ENCODE measurements at regions not wholly inside any gene's neighbourhood (a gene's known extent, or its start where the extent isn't known, plus 50 kb on each side); places are given as distances from the start of the nearest gene placed in this dataset.

- no peak for DNase-seq
Measured at GRCh38 chr10:43820663-43821062, 172.0 kb upstream of the ZNF32 start.

- DNase-seq: no peak
Measured at GRCh38 chr10:43819464-43820230, 171.0 kb upstream of the ZNF32 start.

- no peak for DNase-seq
Measured at GRCh38 chr10:43818687-43819086, 170.0 kb upstream of the ZNF32 start.

GRCh38 chr10:43817368-43817767 is 168.7 kb upstream of the ZNF32 start:
- no peak for DNase-seq

GRCh38 chr10:43816351-43817321 is 168.0 kb upstream of the ZNF32 start:
- DNase-seq: no peak

- DNase-seq: no peak
Measured at GRCh38 chr10:43815181-43815885, 166.7 kb upstream of the ZNF32 start.

- DNase-seq: no peak
Measured at GRCh38 chr10:43814663-43815062, 166.0 kb upstream of the ZNF32 start.

GRCh38 chr10:43811871-43812270 is 163.2 kb upstream of the ZNF32 start:
- DNase-seq: no peak

- no peak for DNase-seq
Measured at GRCh38 chr10:43809211-43809930, 160.7 kb upstream of the ZNF32 start.

GRCh38 chr10:43808136-43808535 is 159.5 kb upstream of the ZNF32 start:
- DNase-seq: no peak

- no peak for DNase-seq
Measured at GRCh38 chr10:43806831-43807640, 158.4 kb upstream of the ZNF32 start.

- DNase-seq: no peak
Measured at GRCh38 chr10:43803791-43804190, 155.1 kb upstream of the ZNF32 start.

GRCh38 chr10:43802988-43803696 is 154.5 kb upstream of the ZNF32 start:
- DNase-seq: no peak

GRCh38 chr10:43801626-43802025 is 152.9 kb upstream of the ZNF32 start:
- DNase-seq: no peak

- DNase-seq: no peak
Measured at GRCh38 chr10:43801140-43801539, 152.5 kb upstream of the ZNF32 start.

- DNase-seq: peak; percentile 41 to 42
Measured at GRCh38 chr10:43796781-43797180, 148.1 kb upstream of the ZNF32 start.

GRCh38 chr10:43795639-43796038 is 147.0 kb upstream of the ZNF32 start:
- no peak for DNase-seq

GRCh38 chr10:43795093-43795492 is 146.4 kb upstream of the ZNF32 start:
- no peak for DNase-seq

GRCh38 chr10:43794181-43794815 is 145.6 kb upstream of the ZNF32 start:
- DNase-seq: peak; percentile 74 to 82
